ENCODE measurements at regions not wholly inside any gene's neighbourhood (a gene's known extent, or its start where the extent isn't known, plus 50 kb on each side); places are given as distances from the start of the nearest gene placed in this dataset.

GRCh38 chr10:120047926-120048325, 155.4 kb downstream of the SEC23IP start:
- no peak for TF ChIP-seq TAF1 (IDR thresholded peaks at IDR 0.05; ENCODE audit: low read depth, low read length)
- no peak for TF ChIP-seq POLR2AphosphoS5 (IDR thresholded peaks at IDR 0.05; ENCODE audit: low read depth, low read length)
- TF ChIP-seq POLR2A (IDR thresholded peaks at IDR 0.05; ENCODE audit: low read depth, low read length) = no peak
- no peak for TF ChIP-seq POU2F2 (IDR thresholded peaks at IDR 0.05; ENCODE audit: low read depth, low read length)
- TF ChIP-seq PAX5 (IDR thresholded peaks at IDR 0.05; ENCODE audit: insufficient read depth, low read length, severe bottlenecking) = no peak
- no peak for TF ChIP-seq SPI1 (IDR thresholded peaks at IDR 0.05; ENCODE audit: low read depth, low read length)
